SK-N-SH treated with all-trans-retinoic acid at 6 μM for 48 hours (cell line): ENCODE measurements at regions not wholly inside any gene's neighbourhood (a gene's known extent, or its start where the extent isn't known, plus 50 kb on each side); places are given as distances from the start of the nearest gene placed in this dataset.

Experiments used
- ATAC-seq: fragments of 200-7000 bp; cut with Tn5 transposase; 3 replicates; pipeline ENCODE4 v1.9.1; 2020; ENCODE audit warnings: mild to moderate bottlenecking, moderate library complexity
- ARNTL ChIP-seq: fragments of 450-650 bp; formaldehyde crosslinking; IDR thresholded peaks from 2 replicates; pipeline ENCODE4 v1.5.0; 2020; ENCODE audit warnings: low read depth, mild to moderate bottlenecking, moderate library complexity, borderline replicate concordance
- BACH2 ChIP-seq: fragments of 250-450 bp; sonication (Bioruptor Pico); IDR thresholded peaks from 2 replicates; pipeline ENCODE4 v1.9.0; 2021; ENCODE audit warnings: mild to moderate bottlenecking, borderline replicate concordance
- CREB5 ChIP-seq: fragments of 250-450 bp; sonication (Bioruptor Pico); IDR thresholded peaks from 2 replicates; pipeline ENCODE4 v1.5.1; 2020; ENCODE audit warnings: low read depth, mild to moderate bottlenecking, moderate library complexity
- CSDC2 ChIP-seq: fragments of 250-450 bp; sonication (Bioruptor Pico); IDR thresholded peaks from 2 replicates; pipeline ENCODE4 v1.5.0; 2020; ENCODE audit warnings: mild to moderate bottlenecking, moderate library complexity
- ESRRG ChIP-seq: fragments of 250-450 bp; sonication (Bioruptor Pico); IDR thresholded peaks from 2 replicates; pipeline ENCODE4 v1.6.1; 2021; ENCODE audit warnings: mild to moderate bottlenecking
- GLIS3 ChIP-seq: fragments of 250-450 bp; sonication (Bioruptor Pico); IDR thresholded peaks from 2 replicates; pipeline ENCODE4 v1.5.0; 2020; ENCODE audit warnings: mild to moderate bottlenecking, moderate library complexity
- ISL1 ChIP-seq: fragments of 250-450 bp; sonication (Bioruptor Pico); IDR thresholded peaks from 2 replicates; pipeline ENCODE4 v2.1.2; 2022; ENCODE audit warnings: mild to moderate bottlenecking, moderate library complexity
- PATZ1 ChIP-seq: fragments of 250-450 bp; sonication (Bioruptor Pico); IDR thresholded peaks from 2 replicates; pipeline ENCODE4 v1.8.0; 2020; ENCODE audit warnings: mild to moderate bottlenecking, moderate library complexity, borderline replicate concordance
- POU6F1 ChIP-seq: fragments of 250-450 bp; sonication (Bioruptor Pico); IDR thresholded peaks from 2 replicates; pipeline ENCODE4 v1.8.0; 2021; ENCODE audit warnings: low read depth, mild to moderate bottlenecking, moderate library complexity, borderline replicate concordance
- PPARA ChIP-seq: fragments of 250-450 bp; sonication (Bioruptor Pico); IDR thresholded peaks from 2 replicates; pipeline ENCODE4 v1.5.0; 2020; ENCODE audit warnings: mild to moderate bottlenecking, borderline replicate concordance
- RARB ChIP-seq: fragments of 250-450 bp; sonication (Bioruptor Pico); IDR thresholded peaks from 2 replicates; pipeline ENCODE4 v1.8.0; 2021; ENCODE audit warnings: mild to moderate bottlenecking, moderate library complexity
- SNAI2 ChIP-seq: fragments of 250-450 bp; sonication (Bioruptor Pico); IDR thresholded peaks from 2 replicates; pipeline ENCODE4 v1.5.0; 2020; ENCODE audit warnings: mild to moderate bottlenecking, moderate library complexity
- TCF4 ChIP-seq: fragments of 250-450 bp; sonication (Bioruptor Pico); IDR thresholded peaks from 2 replicates; pipeline ENCODE4 v1.8.0; 2021; ENCODE audit warnings: mild to moderate bottlenecking, moderate library complexity, borderline replicate concordance
- TOX ChIP-seq: fragments of 250-450 bp; sonication (Bioruptor Pico); IDR thresholded peaks from 2 replicates; pipeline ENCODE4 v1.8.0; 2021; ENCODE audit warnings: mild to moderate bottlenecking, moderate library complexity, borderline replicate concordance
- TSHZ2 ChIP-seq: fragments of 250-450 bp; sonication (Bioruptor Pico); IDR thresholded peaks from 2 replicates; pipeline ENCODE4 v1.5.0; 2020; ENCODE audit warnings: mild to moderate bottlenecking, moderate library complexity
- ZFP3 ChIP-seq: fragments of 250-450 bp; sonication (Bioruptor Pico); IDR thresholded peaks from 2 replicates; pipeline ENCODE4 v1.5.0; 2020; ENCODE audit warnings: mild to moderate bottlenecking, moderate library complexity
- ZFP30 ChIP-seq: fragments of 450-650 bp; formaldehyde crosslinking; IDR thresholded peaks from 2 replicates; pipeline ENCODE4 v1.5.0; 2022; ENCODE audit warnings: mild to moderate bottlenecking, moderate library complexity
- ZNF565 ChIP-seq: fragments of 450-650 bp; formaldehyde crosslinking; conservative IDR thresholded peaks from 2 replicates; pipeline ENCODE4 v1.5.0; 2020; ENCODE audit warnings: low read depth, mild to moderate bottlenecking, moderate library complexity
- ZNF70 ChIP-seq: fragments of 450-650 bp; formaldehyde crosslinking; IDR thresholded peaks from 2 replicates; pipeline ENCODE4 v1.5.0; 2020; ENCODE audit warnings: mild to moderate bottlenecking, moderate library complexity
- ZNF8 ChIP-seq: fragments of 450-650 bp; formaldehyde crosslinking; IDR thresholded peaks from 2 replicates; pipeline ENCODE4 v1.5.0; 2020; ENCODE audit warnings: mild to moderate bottlenecking, moderate library complexity

GRCh38 chr22:23518376-23519187 lies 61.5 kb downstream of the IGLL1 start:
- no peak for TF ChIP-seq BACH2
- no peak for TF ChIP-seq ZFP3 (CRISPR knock-in tag)
- no peak for TF ChIP-seq ZNF70 (CRISPR knock-in tag)
- no peak for TF ChIP-seq PATZ1 (CRISPR knock-in tag)
- no peak for TF ChIP-seq ZFP30 (CRISPR knock-in tag)
- TF ChIP-seq CSDC2 (CRISPR knock-in tag): no peak
- no peak for TF ChIP-seq TOX (CRISPR knock-in tag)
- no peak for TF ChIP-seq TCF4 (CRISPR knock-in tag)
- ATAC-seq: no peak

GRCh38 chr22:23517804-23518375 lies 62.2 kb downstream of the IGLL1 start:
- ATAC-seq: no peak
- no peak for TF ChIP-seq PATZ1 (CRISPR knock-in tag)
- no peak for TF ChIP-seq ARNTL (CRISPR knock-in tag)
- no peak for TF ChIP-seq ZFP30 (CRISPR knock-in tag)
- TF ChIP-seq ESRRG (CRISPR knock-in tag): no peak
- no peak for TF ChIP-seq ZNF70 (CRISPR knock-in tag)
- TF ChIP-seq GLIS3 (CRISPR knock-in tag): no peak
- TF ChIP-seq ZFP3 (CRISPR knock-in tag): no peak

- ATAC-seq: no peak
These were observed 63.8 kb downstream of the IGLL1 start for GRCh38 chr22:23516304-23516703.

GRCh38 chr22:23514322-23515038 lies 65.6 kb downstream of the IGLL1 start:
- ATAC-seq: no peak; the same call in 1 of the 3 replicates
- TF ChIP-seq ZFP30 (CRISPR knock-in tag) (no peak), PPARA (CRISPR knock-in tag) (no peak), ISL1 (CRISPR knock-in tag) (no peak), SNAI2 (CRISPR knock-in tag) (no peak), CREB5 (CRISPR knock-in tag) (no peak), TCF4 (CRISPR knock-in tag) (no peak), POU6F1 (CRISPR knock-in tag) (no peak), ZNF70 (CRISPR knock-in tag) (no peak), ZFP3 (CRISPR knock-in tag) (no peak), ARNTL (CRISPR knock-in tag) (no peak), TSHZ2 (CRISPR knock-in tag) (no peak), GLIS3 (CRISPR knock-in tag) (no peak), ZNF8 (no peak)

More at GRCh38 chr22:23516304-23516703, 63.8 kb downstream of the IGLL1 start:
- TF ChIP-seq CREB5 (CRISPR knock-in tag) (no peak), PPARA (CRISPR knock-in tag) (no peak), TOX (CRISPR knock-in tag) (no peak), CSDC2 (CRISPR knock-in tag) (no peak), RARB (CRISPR knock-in tag) (no peak), ARNTL (CRISPR knock-in tag) (no peak), SNAI2 (CRISPR knock-in tag) (no peak), ZNF70 (CRISPR knock-in tag) (no peak), ZFP30 (CRISPR knock-in tag) (no peak), ZNF565 (CRISPR knock-in tag) (no peak), ESRRG (CRISPR knock-in tag) (no peak)
